ENCODE measurements at regions not wholly inside any gene's neighbourhood (a gene's known extent, or its start where the extent isn't known, plus 50 kb on each side); places are given as distances from the start of the nearest gene placed in this dataset.

DNA sequence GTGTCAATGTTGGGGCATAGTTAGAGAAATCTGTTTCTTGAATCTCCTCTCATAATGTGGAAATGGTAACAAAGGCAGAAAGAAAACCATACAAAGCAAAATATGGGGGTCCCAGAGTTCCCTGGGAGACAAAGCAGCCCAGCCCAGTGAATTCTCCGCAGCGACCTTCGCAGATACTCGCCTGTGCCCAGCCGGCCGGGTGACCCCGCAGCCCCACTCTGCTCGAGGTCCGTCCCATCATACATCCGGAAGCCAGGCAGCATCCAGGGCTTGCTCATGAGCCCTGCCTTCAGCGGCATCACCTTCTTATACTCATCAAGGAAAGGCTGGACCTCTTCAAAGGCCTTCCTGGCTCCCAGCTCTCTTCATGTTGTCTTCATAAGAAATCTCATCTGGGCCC lies 774.8 kb upstream of the ID2 start:
- Histone ChIP-seq H3K9me3 (ENCODE audit: low read length) (no peaks in the 10 kb centered on the region), H3F3A (ENCODE audit: insufficient read depth, low read length, poor library complexity, severe bottlenecking) (no peaks in the 10 kb centered on the region), H3K27me3 (ENCODE audit: insufficient read depth, low read depth, low read length) (no peaks in the 10 kb centered on the region), H3K36me3 (ENCODE audit: insufficient read depth, low read length) (no peaks in the 10 kb centered on the region), H3K4me3 (ENCODE audit: low read length) (no peak overlapping the region), H3K9me2 (ENCODE audit: insufficient read depth, low read length) (no peaks in the 10 kb centered on the region), H3K27ac (ENCODE audit: low read length) (no peak overlapping the region), H3K79me2 (replicated peaks; ENCODE audit: insufficient read depth, low read length) (no peaks in the 10 kb centered on the region), H2AFZ (ENCODE audit: low read depth, low read length) (no peak overlapping the region), H4K20me1 (ENCODE audit: insufficient read depth) (no peaks in the 10 kb centered on the region), H3K9ac (ENCODE audit: low read length) (no peak overlapping the region), H3K4me2 (ENCODE audit: low read length) (no peak overlapping the region)
- TF ChIP-seq MXI1 (conservative IDR thresholded peaks at IDR 0.05; ENCODE audit: poor library complexity, severe bottlenecking) (no peak), RAD21 (conservative IDR thresholded peaks at IDR 0.05) (no peak), SMC3 (conservative IDR thresholded peaks at IDR 0.05; ENCODE audit: poor library complexity) (no peak), POLR2AphosphoS5 (IDR thresholded peaks at IDR 0.05) (no peak)
- TF ChIP-seq, protein P1, sequence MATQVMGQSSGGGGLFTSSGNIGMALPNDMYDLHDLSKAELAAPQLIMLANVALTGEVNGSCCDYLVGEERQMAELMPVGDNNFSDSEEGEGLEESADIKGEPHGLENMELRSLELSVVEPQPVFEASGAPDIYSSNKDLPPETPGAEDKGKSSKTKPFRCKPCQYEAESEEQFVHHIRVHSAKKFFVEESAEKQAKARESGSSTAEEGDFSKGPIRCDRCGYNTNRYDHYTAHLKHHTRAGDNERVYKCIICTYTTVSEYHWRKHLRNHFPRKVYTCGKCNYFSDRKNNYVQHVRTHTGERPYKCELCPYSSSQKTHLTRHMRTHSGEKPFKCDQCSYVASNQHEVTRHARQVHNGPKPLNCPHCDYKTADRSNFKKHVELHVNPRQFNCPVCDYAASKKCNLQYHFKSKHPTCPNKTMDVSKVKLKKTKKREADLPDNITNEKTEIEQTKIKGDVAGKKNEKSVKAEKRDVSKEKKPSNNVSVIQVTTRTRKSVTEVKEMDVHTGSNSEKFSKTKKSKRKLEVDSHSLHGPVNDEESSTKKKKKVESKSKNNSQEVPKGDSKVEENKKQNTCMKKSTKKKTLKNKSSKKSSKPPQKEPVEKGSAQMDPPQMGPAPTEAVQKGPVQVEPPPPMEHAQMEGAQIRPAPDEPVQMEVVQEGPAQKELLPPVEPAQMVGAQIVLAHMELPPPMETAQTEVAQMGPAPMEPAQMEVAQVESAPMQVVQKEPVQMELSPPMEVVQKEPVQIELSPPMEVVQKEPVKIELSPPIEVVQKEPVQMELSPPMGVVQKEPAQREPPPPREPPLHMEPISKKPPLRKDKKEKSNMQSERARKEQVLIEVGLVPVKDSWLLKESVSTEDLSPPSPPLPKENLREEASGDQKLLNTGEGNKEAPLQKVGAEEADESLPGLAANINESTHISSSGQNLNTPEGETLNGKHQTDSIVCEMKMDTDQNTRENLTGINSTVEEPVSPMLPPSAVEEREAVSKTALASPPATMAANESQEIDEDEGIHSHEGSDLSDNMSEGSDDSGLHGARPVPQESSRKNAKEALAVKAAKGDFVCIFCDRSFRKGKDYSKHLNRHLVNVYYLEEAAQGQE (IDR thresholded peaks at IDR 0.05; ENCODE audit: borderline replicate concordance), result no peak

DNA sequence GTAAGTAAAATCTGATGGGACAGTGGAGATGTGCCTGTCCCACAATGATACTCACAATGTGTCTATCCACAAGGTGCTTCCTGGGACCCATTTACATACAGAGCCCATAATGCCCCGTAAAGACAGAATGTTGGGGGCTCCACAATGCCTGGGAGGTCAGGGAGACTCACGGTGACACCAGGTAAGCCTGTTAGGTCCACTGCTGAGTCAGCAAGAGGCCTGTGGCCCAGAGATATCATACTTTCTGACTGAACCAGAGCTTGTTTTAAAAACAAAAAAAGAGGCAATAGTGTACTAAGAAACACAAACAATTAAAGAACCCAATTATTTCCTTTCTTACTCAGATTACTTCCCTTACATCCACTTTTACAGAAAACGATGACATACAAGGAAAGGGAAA lies 771.1 kb upstream of the ID2 start:
- Histone ChIP-seq H3F3A (ENCODE audit: insufficient read depth, low read length, poor library complexity, severe bottlenecking) (no peaks in the 10 kb centered on the region), H3K9ac (ENCODE audit: low read length) (no peak overlapping the region), H3K4me2 (ENCODE audit: low read length) (no peak overlapping the region), H3K9me2 (ENCODE audit: insufficient read depth, low read length) (no peaks in the 10 kb centered on the region), H3K4me3 (ENCODE audit: low read length) (no peak overlapping the region), H4K20me1 (ENCODE audit: insufficient read depth) (no peaks in the 10 kb centered on the region), H3K27ac (ENCODE audit: low read length) (no peak overlapping the region), H3K79me2 (replicated peaks; ENCODE audit: insufficient read depth, low read length) (no peaks in the 10 kb centered on the region), H3K36me3 (ENCODE audit: insufficient read depth, low read length) (no peaks in the 10 kb centered on the region), H2AFZ (ENCODE audit: low read depth, low read length) (no peak overlapping the region), H3K27me3 (ENCODE audit: insufficient read depth, low read depth, low read length) (no peaks in the 10 kb centered on the region), H3K9me3 (ENCODE audit: low read length) (no peaks in the 10 kb centered on the region)
- no peak for TF ChIP-seq SMC3 (conservative IDR thresholded peaks at IDR 0.05; ENCODE audit: poor library complexity)
- TF ChIP-seq RAD21 (conservative IDR thresholded peaks at IDR 0.05), result no peak
- TF ChIP-seq, protein P1 (IDR thresholded peaks at IDR 0.05; ENCODE audit: borderline replicate concordance), result no peak
- no peak for TF ChIP-seq TAF1 (IDR thresholded peaks at IDR 0.05; ENCODE audit: low read depth)
- no peak for TF ChIP-seq MXI1 (conservative IDR thresholded peaks at IDR 0.05; ENCODE audit: poor library complexity, severe bottlenecking)
- TF ChIP-seq, protein P2, sequence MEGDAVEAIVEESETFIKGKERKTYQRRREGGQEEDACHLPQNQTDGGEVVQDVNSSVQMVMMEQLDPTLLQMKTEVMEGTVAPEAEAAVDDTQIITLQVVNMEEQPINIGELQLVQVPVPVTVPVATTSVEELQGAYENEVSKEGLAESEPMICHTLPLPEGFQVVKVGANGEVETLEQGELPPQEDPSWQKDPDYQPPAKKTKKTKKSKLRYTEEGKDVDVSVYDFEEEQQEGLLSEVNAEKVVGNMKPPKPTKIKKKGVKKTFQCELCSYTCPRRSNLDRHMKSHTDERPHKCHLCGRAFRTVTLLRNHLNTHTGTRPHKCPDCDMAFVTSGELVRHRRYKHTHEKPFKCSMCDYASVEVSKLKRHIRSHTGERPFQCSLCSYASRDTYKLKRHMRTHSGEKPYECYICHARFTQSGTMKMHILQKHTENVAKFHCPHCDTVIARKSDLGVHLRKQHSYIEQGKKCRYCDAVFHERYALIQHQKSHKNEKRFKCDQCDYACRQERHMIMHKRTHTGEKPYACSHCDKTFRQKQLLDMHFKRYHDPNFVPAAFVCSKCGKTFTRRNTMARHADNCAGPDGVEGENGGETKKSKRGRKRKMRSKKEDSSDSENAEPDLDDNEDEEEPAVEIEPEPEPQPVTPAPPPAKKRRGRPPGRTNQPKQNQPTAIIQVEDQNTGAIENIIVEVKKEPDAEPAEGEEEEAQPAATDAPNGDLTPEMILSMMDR (IDR thresholded peaks at IDR 0.05; ENCODE audit: poor library complexity, severe bottlenecking), result no peak
- TF ChIP-seq POLR2AphosphoS5 (IDR thresholded peaks at IDR 0.05), result no peak
- TF ChIP-seq EZH2 (IDR thresholded peaks at IDR 0.05; ENCODE audit: borderline replicate concordance, insufficient read depth, low read length, poor library complexity, severe bottlenecking), result no peak
- TF ChIP-seq EP300 (conservative IDR thresholded peaks at IDR 0.05; ENCODE audit: poor library complexity, severe bottlenecking), result no peak

Measured in neural cell (in vitro differentiated cells).